ENCODE measurements at regions not wholly inside any gene's neighbourhood (a gene's known extent, or its start where the extent isn't known, plus 50 kb on each side); places are given as distances from the start of the nearest gene placed in this dataset.

DNA sequence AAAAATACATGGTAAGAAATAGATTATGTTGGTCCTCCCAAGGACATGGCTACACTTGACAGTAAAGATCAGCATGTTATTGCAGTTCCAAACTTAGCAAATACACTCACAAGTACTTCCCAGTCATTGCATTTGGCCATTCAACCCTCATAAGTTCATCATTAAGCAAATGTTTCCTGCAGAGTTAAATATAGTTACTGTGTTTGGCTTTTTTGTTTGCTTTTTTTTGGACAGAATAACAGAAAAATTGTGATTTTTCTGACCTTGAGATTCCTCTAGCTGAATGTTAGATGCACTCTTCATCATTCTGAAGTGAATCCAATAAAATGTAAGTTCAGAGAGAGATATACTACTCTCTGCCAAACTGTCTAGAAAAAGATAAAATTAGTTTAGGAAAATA is 295.3 kb downstream of the GPD2 start:
- TF ChIP-seq BACH2 (CRISPR knock-in tag; IDR thresholded peaks at IDR 0.05; ENCODE audit: borderline replicate concordance), result no peak
- TF ChIP-seq, protein P1, sequence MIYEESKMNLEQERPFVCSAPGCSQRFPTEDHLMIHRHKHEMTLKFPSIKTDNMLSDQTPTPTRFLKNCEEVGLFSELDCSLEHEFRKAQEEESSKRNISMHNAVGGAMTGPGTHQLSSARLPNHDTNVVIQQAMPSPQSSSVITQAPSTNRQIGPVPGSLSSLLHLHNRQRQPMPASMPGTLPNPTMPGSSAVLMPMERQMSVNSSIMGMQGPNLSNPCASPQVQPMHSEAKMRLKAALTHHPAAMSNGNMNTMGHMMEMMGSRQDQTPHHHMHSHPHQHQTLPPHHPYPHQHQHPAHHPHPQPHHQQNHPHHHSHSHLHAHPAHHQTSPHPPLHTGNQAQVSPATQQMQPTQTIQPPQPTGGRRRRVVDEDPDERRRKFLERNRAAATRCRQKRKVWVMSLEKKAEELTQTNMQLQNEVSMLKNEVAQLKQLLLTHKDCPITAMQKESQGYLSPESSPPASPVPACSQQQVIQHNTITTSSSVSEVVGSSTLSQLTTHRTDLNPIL (CRISPR knock-in tag; IDR thresholded peaks at IDR 0.05; ENCODE audit: low read depth), result no peak
- TF ChIP-seq ZNF8 (CRISPR knock-in tag; IDR thresholded peaks at IDR 0.05), result no peak
- TF ChIP-seq TOX (CRISPR knock-in tag; IDR thresholded peaks at IDR 0.05; ENCODE audit: borderline replicate concordance), result no peak
- TF ChIP-seq ZNF565 (CRISPR knock-in tag; conservative IDR thresholded peaks at IDR 0.05; ENCODE audit: low read depth), result no peak
- TF ChIP-seq ZFP3 (CRISPR knock-in tag; IDR thresholded peaks at IDR 0.05), result no peak
- ATAC-seq, result no peak

GRCh38 chr2:156736950-156737349 is 300.8 kb downstream of the GPD2 start:
- TF ChIP-seq TSHZ2 (CRISPR knock-in tag; IDR thresholded peaks at IDR 0.05) (no peak), CSDC2 (CRISPR knock-in tag; IDR thresholded peaks at IDR 0.05) (no peak), ZNF70 (CRISPR knock-in tag; IDR thresholded peaks at IDR 0.05) (no peak)
- ATAC-seq, result no peak

DNA sequence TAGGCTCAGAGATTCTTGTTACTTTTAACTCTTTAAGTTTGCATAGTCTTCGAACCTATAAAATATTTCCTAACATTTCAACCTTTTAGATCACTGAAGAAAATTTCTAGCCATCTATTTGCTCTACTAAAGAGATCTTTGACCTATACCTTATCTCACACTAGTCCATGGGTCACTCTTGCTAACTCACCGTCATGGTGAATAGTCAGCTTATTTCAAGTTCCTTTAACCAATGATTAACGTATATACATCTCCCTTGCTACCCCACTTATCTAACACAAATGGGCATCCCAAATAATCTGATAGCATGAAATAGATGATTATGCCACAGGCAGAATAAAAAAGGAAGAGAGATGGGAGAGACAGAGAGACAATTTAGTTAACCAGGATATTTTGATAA is 303.1 kb downstream of the GPD2 start:
- no peak for ATAC-seq

DNA sequence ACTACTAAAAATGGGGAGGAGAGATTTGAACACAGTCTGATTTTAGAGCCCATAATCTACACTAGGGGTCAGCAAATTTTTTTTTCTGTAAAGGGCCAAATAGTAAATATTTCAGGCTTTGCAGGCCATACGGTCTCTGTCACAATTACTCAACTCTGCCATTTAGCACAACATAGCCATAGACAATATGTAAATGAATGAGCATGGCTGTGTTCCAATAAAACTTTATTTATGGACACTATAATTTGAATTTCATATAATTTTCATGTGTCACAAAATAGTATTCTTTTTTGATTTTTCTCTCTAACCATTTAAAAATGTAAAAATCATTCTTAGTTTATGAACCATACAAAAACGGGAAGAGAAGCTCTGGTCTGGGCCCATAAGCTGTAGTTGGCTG is 309.4 kb downstream of the GPD2 start:
- no peak for ATAC-seq
- TF ChIP-seq ISL1 (CRISPR knock-in tag; IDR thresholded peaks at IDR 0.05) (no peak), ZNF8 (CRISPR knock-in tag; IDR thresholded peaks at IDR 0.05) (no peak), PPARA (CRISPR knock-in tag; IDR thresholded peaks at IDR 0.05; ENCODE audit: borderline replicate concordance) (no peak), ESRRG (CRISPR knock-in tag; IDR thresholded peaks at IDR 0.05) (no peak), TOX (CRISPR knock-in tag; IDR thresholded peaks at IDR 0.05; ENCODE audit: borderline replicate concordance) (no peak), ZNF70 (CRISPR knock-in tag; IDR thresholded peaks at IDR 0.05) (no peak), ZC3H10 (CRISPR knock-in tag; IDR thresholded peaks at IDR 0.05) (no peak), TSHZ2 (CRISPR knock-in tag; IDR thresholded peaks at IDR 0.05) (no peak), CSDC2 (CRISPR knock-in tag; IDR thresholded peaks at IDR 0.05) (no peak), POU6F1 (CRISPR knock-in tag; IDR thresholded peaks at IDR 0.05; ENCODE audit: borderline replicate concordance, low read depth) (no peak)
- TF ChIP-seq, protein P2, sequence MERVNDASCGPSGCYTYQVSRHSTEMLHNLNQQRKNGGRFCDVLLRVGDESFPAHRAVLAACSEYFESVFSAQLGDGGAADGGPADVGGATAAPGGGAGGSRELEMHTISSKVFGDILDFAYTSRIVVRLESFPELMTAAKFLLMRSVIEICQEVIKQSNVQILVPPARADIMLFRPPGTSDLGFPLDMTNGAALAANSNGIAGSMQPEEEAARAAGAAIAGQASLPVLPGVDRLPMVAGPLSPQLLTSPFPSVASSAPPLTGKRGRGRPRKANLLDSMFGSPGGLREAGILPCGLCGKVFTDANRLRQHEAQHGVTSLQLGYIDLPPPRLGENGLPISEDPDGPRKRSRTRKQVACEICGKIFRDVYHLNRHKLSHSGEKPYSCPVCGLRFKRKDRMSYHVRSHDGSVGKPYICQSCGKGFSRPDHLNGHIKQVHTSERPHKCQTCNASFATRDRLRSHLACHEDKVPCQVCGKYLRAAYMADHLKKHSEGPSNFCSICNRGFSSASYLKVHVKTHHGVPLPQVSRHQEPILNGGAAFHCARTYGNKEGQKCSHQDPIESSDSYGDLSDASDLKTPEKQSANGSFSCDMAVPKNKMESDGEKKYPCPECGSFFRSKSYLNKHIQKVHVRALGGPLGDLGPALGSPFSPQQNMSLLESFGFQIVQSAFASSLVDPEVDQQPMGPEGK (CRISPR knock-in tag; IDR thresholded peaks at IDR 0.05; ENCODE audit: borderline replicate concordance), result no peak
- TF ChIP-seq, protein P1 (CRISPR knock-in tag; IDR thresholded peaks at IDR 0.05; ENCODE audit: low read depth), result no peak

More for the DNA sequence above, 303.1 kb downstream of the GPD2 start:
- TF ChIP-seq ESRRG (CRISPR knock-in tag; IDR thresholded peaks at IDR 0.05) (no peak), TCF4 (CRISPR knock-in tag; IDR thresholded peaks at IDR 0.05; ENCODE audit: borderline replicate concordance) (no peak), ZC3H10 (CRISPR knock-in tag; IDR thresholded peaks at IDR 0.05) (no peak), TOX (CRISPR knock-in tag; IDR thresholded peaks at IDR 0.05; ENCODE audit: borderline replicate concordance) (no peak), BACH2 (CRISPR knock-in tag; IDR thresholded peaks at IDR 0.05; ENCODE audit: borderline replicate concordance) (no peak), SNAI2 (CRISPR knock-in tag; IDR thresholded peaks at IDR 0.05) (no peak), ZFP3 (CRISPR knock-in tag; IDR thresholded peaks at IDR 0.05) (no peak), ZFP30 (CRISPR knock-in tag; IDR thresholded peaks at IDR 0.05) (no peak), OSR1 (CRISPR knock-in tag; IDR thresholded peaks at IDR 0.05) (no peak), RARB (CRISPR knock-in tag; IDR thresholded peaks at IDR 0.05) (no peak), ZNF8 (CRISPR knock-in tag; IDR thresholded peaks at IDR 0.05) (no peak), ZNF565 (CRISPR knock-in tag; conservative IDR thresholded peaks at IDR 0.05; ENCODE audit: low read depth) (no peak), PPARA (CRISPR knock-in tag; IDR thresholded peaks at IDR 0.05; ENCODE audit: borderline replicate concordance) (no peak)
- TF ChIP-seq, protein P1 (CRISPR knock-in tag; IDR thresholded peaks at IDR 0.05; ENCODE audit: low read depth), result no peak
- TF ChIP-seq, protein P3, sequence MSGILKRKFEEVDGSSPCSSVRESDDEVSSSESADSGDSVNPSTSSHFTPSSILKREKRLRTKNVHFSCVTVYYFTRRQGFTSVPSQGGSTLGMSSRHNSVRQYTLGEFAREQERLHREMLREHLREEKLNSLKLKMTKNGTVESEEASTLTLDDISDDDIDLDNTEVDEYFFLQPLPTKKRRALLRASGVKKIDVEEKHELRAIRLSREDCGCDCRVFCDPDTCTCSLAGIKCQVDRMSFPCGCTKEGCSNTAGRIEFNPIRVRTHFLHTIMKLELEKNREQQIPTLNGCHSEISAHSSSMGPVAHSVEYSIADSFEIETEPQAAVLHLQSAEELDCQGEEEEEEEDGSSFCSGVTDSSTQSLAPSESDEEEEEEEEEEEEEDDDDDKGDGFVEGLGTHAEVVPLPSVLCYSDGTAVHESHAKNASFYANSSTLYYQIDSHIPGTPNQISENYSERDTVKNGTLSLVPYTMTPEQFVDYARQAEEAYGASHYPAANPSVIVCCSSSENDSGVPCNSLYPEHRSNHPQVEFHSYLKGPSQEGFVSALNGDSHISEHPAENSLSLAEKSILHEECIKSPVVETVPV (CRISPR knock-in tag; IDR thresholded peaks at IDR 0.05), result no peak
